ENCODE measurements at regions not wholly inside any gene's neighbourhood (a gene's known extent, or its start where the extent isn't known, plus 50 kb on each side); places are given as distances from the start of the nearest gene placed in this dataset.

DNA sequence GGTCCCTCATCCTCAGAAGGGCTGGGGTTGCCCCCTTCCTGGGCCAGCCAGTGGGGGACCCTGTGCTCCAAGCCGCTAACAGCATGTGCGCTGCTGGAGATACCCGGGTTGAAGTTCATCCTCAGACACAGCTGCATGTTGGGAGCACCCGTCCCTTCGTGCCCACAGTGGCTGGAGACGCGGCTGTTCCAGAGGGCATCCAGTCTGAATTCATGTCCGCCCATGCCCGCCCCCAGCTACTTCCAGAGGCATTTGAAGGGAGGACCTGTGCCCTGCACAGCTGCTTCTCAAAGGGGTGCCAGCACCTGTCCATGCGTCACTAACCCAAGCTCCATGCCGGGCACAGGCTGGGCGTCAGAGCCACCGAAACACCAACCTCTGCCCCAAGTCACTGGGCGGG is 68.1 kb upstream of the ADGRA1 start:
- TF ChIP-seq FOXA1 (IDR thresholded peaks at IDR 0.05) (no peak), GABPA (IDR thresholded peaks at IDR 0.05 in 1 of 2, conservative IDR thresholded peaks at IDR 0.05 in 1 of 2) (no peak), SP1 (IDR thresholded peaks at IDR 0.05) (no peak), EGR1 (IDR thresholded peaks at IDR 0.05; ENCODE audit: low read depth in 2 of 2) (no peak), FOXA2 (IDR thresholded peaks at IDR 0.05) (no peak)
- TF ChIP-seq, protein P1, sequence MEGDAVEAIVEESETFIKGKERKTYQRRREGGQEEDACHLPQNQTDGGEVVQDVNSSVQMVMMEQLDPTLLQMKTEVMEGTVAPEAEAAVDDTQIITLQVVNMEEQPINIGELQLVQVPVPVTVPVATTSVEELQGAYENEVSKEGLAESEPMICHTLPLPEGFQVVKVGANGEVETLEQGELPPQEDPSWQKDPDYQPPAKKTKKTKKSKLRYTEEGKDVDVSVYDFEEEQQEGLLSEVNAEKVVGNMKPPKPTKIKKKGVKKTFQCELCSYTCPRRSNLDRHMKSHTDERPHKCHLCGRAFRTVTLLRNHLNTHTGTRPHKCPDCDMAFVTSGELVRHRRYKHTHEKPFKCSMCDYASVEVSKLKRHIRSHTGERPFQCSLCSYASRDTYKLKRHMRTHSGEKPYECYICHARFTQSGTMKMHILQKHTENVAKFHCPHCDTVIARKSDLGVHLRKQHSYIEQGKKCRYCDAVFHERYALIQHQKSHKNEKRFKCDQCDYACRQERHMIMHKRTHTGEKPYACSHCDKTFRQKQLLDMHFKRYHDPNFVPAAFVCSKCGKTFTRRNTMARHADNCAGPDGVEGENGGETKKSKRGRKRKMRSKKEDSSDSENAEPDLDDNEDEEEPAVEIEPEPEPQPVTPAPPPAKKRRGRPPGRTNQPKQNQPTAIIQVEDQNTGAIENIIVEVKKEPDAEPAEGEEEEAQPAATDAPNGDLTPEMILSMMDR (IDR thresholded peaks at IDR 0.05; ENCODE audit: low read depth, low read length, missing input control), result no peak
- TF ChIP-seq, protein P2, sequence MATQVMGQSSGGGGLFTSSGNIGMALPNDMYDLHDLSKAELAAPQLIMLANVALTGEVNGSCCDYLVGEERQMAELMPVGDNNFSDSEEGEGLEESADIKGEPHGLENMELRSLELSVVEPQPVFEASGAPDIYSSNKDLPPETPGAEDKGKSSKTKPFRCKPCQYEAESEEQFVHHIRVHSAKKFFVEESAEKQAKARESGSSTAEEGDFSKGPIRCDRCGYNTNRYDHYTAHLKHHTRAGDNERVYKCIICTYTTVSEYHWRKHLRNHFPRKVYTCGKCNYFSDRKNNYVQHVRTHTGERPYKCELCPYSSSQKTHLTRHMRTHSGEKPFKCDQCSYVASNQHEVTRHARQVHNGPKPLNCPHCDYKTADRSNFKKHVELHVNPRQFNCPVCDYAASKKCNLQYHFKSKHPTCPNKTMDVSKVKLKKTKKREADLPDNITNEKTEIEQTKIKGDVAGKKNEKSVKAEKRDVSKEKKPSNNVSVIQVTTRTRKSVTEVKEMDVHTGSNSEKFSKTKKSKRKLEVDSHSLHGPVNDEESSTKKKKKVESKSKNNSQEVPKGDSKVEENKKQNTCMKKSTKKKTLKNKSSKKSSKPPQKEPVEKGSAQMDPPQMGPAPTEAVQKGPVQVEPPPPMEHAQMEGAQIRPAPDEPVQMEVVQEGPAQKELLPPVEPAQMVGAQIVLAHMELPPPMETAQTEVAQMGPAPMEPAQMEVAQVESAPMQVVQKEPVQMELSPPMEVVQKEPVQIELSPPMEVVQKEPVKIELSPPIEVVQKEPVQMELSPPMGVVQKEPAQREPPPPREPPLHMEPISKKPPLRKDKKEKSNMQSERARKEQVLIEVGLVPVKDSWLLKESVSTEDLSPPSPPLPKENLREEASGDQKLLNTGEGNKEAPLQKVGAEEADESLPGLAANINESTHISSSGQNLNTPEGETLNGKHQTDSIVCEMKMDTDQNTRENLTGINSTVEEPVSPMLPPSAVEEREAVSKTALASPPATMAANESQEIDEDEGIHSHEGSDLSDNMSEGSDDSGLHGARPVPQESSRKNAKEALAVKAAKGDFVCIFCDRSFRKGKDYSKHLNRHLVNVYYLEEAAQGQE (IDR thresholded peaks at IDR 0.05), result no peak
- TF ChIP-seq, protein P3, sequence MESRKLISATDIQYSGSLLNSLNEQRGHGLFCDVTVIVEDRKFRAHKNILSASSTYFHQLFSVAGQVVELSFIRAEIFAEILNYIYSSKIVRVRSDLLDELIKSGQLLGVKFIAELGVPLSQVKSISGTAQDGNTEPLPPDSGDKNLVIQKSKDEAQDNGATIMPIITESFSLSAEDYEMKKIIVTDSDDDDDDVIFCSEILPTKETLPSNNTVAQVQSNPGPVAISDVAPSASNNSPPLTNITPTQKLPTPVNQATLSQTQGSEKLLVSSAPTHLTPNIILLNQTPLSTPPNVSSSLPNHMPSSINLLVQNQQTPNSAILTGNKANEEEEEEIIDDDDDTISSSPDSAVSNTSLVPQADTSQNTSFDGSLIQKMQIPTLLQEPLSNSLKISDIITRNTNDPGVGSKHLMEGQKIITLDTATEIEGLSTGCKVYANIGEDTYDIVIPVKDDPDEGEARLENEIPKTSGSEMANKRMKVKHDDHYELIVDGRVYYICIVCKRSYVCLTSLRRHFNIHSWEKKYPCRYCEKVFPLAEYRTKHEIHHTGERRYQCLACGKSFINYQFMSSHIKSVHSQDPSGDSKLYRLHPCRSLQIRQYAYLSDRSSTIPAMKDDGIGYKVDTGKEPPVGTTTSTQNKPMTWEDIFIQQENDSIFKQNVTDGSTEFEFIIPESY (IDR thresholded peaks at IDR 0.05), result no peak
